Upper lobe of right lung (tissue), 1 donor: ENCODE measurements at regions not wholly inside any gene's neighbourhood (a gene's known extent, or its start where the extent isn't known, plus 50 kb on each side); places are given as distances from the start of the nearest gene placed in this dataset.
"Not testable (repeated sequence)": the region's sequence is repeated elsewhere in the genome, so short reads cannot be mapped to it uniquely, and the experiment has no call there.

Experiments used
- ATAC-seq: fragments of 200-7000 bp; cut with Tn5 transposase; one replicate; pipeline ENCODE4 v1.9.1; 2020; ENCODE audit warnings: mild to moderate bottlenecking, moderate library complexity
- DNase-seq: peaks from one replicate; pipeline ENCODE4 v3.0.0-alpha.2; 2020
- H3K27ac ChIP-seq: fragments of 200-600 bp; one replicate; pipeline ENCODE4 v1.8.0; 2022
- H3K27me3 ChIP-seq: fragments of 200-600 bp; one replicate; pipeline ENCODE4 v1.8.0; 2022; ENCODE audit warnings: mild to moderate bottlenecking
- H3K36me3 ChIP-seq: fragments of 200-600 bp; one replicate; pipeline ENCODE4 v1.8.0; 2022
- H3K4me1 ChIP-seq: fragments of 200-600 bp; one replicate; pipeline ENCODE4 v1.8.0; 2022
- H3K4me3 ChIP-seq: fragments of 200-600 bp; one replicate; pipeline ENCODE4 v1.8.0; 2022; ENCODE audit warnings: mild to moderate bottlenecking
- H3K9me3 ChIP-seq: fragments of 200-600 bp; one replicate; pipeline ENCODE4 v1.8.0; 2022
- intact Hi-C: fragments of 100-400 bp; cut with DNase I; formaldehyde crosslinking; loops from one replicate; pipeline ENCODE4 v1.11.0; 2022
- TF ChIP-seq, protein P1 (sequence below): fragments of 200-600 bp; IDR thresholded peaks from one replicate; pipeline ENCODE4 v1.8.0; 2022; ENCODE audit warnings: antibody characterized with exemption
- donor health status: DM: no; HTN: yes; CAD: no; lungs with severe emphysema.

DNA sequence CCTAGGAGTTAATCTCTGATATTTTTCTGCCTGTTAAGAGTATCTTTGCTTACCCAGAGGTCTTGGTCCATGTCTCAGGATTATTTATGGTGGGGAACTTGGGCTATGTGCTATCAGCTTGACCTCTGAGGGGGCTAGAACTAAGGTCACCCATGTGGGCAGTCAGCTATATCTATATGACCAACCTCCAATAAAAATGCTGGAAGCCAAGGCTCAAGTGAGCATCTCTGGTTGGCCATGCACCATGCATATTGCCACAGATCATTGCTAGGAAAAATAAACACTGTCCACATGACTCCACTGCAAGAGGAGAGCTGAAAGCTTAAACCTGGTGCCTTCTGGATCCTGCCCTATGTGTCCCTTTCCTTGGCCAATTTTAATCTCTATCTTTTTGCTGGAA, 196.5 kb upstream of the SLC7A11 start:
- H3K9me3 ChIP-seq = no peaks in the 10 kb centered on the region
- H3K36me3 ChIP-seq = no peaks in the 10 kb centered on the region
- intact Hi-C loops = no loop called here
- DNase-seq (no peak), ATAC-seq (no peak)
- no peak overlapping the region for H3K4me3 ChIP-seq
- no peaks in the 10 kb centered on the region for H3K4me1 ChIP-seq
- no peak overlapping the region for H3K27ac ChIP-seq
- TF ChIP-seq, protein P1, sequence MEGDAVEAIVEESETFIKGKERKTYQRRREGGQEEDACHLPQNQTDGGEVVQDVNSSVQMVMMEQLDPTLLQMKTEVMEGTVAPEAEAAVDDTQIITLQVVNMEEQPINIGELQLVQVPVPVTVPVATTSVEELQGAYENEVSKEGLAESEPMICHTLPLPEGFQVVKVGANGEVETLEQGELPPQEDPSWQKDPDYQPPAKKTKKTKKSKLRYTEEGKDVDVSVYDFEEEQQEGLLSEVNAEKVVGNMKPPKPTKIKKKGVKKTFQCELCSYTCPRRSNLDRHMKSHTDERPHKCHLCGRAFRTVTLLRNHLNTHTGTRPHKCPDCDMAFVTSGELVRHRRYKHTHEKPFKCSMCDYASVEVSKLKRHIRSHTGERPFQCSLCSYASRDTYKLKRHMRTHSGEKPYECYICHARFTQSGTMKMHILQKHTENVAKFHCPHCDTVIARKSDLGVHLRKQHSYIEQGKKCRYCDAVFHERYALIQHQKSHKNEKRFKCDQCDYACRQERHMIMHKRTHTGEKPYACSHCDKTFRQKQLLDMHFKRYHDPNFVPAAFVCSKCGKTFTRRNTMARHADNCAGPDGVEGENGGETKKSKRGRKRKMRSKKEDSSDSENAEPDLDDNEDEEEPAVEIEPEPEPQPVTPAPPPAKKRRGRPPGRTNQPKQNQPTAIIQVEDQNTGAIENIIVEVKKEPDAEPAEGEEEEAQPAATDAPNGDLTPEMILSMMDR = no peak
- no peaks in the 10 kb centered on the region for H3K27me3 ChIP-seq

DNA sequence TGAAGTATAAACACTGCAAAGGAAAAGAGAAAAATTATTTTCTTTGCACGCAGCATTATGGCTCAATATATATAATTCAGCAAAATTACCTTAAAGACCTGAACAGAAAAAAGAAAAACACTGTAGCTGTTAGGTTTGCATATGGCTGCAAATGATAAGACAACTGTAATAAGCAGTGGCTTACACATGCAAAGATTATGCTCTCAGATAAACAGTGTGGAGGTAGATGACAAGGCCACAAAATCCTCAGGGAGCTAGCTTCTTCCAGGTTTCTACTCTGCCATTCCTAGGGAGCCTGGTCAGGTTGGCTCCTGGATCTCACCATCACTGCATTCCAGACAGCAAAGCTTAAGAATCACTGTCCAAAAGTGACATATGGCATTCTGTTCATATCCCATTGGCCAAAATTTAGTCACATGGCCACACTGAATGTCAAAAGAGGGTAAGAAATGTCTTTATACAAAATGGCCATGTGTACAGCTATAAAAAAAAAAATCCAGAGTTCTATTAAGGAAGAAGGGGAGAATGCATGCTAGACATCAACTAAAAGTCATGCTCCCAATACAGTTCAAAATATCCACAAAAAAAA, 195.2 kb upstream of the SLC7A11 start:
- intact Hi-C loops = no loop called here
- H3K4me1 ChIP-seq = no peaks in the 10 kb centered on the region
- no peaks in the 10 kb centered on the region for H3K9me3 ChIP-seq
- H3K4me3 ChIP-seq = no peak overlapping the region
- TF ChIP-seq, protein P1 = no peak
- H3K27me3 ChIP-seq = no peaks in the 10 kb centered on the region
- DNase-seq (no peak), ATAC-seq (no peak)
- H3K27ac ChIP-seq = no peak overlapping the region
- no peaks in the 10 kb centered on the region for H3K36me3 ChIP-seq

DNA sequence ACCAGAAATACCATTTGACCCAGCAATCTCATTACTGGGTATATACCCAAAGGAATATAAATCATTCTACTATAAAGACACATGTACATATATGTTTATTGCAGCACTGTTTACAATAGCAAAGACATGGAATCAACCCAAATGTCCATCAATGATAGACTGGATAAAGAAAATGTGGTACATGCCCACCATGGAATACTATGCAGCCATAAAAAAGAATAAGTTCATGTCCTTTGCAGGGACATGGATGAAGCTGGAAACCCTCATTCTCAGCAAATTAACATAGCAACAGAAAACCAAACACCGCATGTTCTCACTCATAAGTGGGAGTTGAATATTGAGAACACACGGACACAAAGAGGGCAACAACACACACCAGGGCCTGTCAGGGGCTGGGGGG, 193.6 kb upstream of the SLC7A11 start:
- DNase-seq, H3K27me3 ChIP-seq, H3K27ac ChIP-seq, H3K36me3 ChIP-seq, H3K4me3 ChIP-seq, H3K4me1 ChIP-seq, intact Hi-C loops, H3K9me3 ChIP-seq, ATAC-seq: not testable (repeated sequence)

DNA sequence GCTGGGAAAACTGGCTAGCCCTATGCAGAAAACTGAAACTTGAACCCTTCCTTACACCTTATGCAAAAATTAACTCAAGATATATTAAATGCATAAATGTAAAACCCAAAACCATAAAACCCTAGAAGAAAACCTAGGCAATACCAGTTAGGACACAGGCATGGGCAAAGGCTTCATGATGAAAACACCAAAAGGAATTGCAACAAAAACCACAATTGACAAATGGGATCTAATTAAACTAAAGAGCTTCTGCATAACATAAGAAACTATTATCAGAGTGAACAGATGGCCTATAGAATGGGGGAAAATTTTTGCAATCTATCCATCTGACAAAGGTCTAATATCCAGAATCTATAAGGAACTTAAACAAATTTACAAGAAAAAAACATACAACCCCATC, 192.9 kb upstream of the SLC7A11 start:
- H3K27me3 ChIP-seq, H3K36me3 ChIP-seq, H3K4me3 ChIP-seq, H3K9me3 ChIP-seq, ATAC-seq, intact Hi-C loops, H3K4me1 ChIP-seq, DNase-seq, H3K27ac ChIP-seq: not testable (repeated sequence)

DNA sequence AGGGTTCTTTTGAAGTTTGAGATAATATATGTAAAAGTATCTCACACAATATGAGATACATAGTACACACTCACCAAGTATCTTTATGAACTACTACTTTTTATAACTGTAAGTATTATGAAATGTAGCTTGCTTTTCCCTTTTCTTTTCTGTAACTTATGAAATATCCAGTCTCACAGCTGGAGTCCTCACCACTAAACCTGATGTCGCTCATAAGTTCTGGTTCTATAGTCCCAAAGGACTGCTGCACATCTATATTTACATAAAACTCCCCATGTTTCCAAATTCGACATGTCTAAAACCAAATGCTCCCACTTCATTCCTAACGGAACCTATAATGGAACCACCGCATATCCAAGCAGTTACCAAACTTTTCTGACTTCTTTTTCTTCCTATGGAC, 186.5 kb upstream of the SLC7A11 start:
- no peaks in the 10 kb centered on the region for H3K36me3 ChIP-seq
- DNase-seq (no peak), ATAC-seq (no peak)
- no peaks in the 10 kb centered on the region for H3K4me1 ChIP-seq
- intact Hi-C loops = no loop called here
- H3K4me3 ChIP-seq = no peak overlapping the region
- no peak overlapping the region for H3K27ac ChIP-seq
- no peaks in the 10 kb centered on the region for H3K27me3 ChIP-seq
- TF ChIP-seq, protein P1 = no peak
- no peaks in the 10 kb centered on the region for H3K9me3 ChIP-seq

DNA sequence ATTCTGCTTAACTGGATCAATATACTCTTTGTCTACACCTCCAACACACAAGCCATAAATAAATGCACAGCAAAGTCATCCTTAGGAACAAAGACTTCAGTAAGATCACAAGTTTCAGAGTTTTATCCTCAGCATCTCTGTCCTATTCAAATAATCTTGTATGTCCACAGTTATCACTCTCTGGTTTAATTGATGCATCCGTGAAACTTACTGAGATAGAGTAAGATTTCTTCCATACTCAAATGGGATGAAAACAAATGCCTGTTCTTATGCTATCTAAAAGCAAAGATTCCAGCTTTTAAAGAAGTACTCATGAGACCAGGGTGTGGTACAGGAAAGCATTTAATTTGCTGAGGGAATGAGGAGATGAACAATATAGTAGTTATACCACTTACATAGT, 184.6 kb upstream of the SLC7A11 start:
- intact Hi-C loops = no loop called here

More for the DNA sequence above, 184.6 kb upstream of the SLC7A11 start:
- H3K36me3 ChIP-seq = no peaks in the 10 kb centered on the region
- TF ChIP-seq, protein P1 = no peak
- DNase-seq (no peak), ATAC-seq (no peak)
- H3K4me1 ChIP-seq = no peaks in the 10 kb centered on the region
- no peaks in the 10 kb centered on the region for H3K27me3 ChIP-seq
- H3K9me3 ChIP-seq = no peaks in the 10 kb centered on the region
- no peak overlapping the region for H3K27ac ChIP-seq
- no peak overlapping the region for H3K4me3 ChIP-seq
